ENCODE measurements at regions not wholly inside any gene's neighbourhood (a gene's known extent, or its start where the extent isn't known, plus 50 kb on each side); places are given as distances from the start of the nearest gene placed in this dataset.

- TF ChIP-seq, protein P1, sequence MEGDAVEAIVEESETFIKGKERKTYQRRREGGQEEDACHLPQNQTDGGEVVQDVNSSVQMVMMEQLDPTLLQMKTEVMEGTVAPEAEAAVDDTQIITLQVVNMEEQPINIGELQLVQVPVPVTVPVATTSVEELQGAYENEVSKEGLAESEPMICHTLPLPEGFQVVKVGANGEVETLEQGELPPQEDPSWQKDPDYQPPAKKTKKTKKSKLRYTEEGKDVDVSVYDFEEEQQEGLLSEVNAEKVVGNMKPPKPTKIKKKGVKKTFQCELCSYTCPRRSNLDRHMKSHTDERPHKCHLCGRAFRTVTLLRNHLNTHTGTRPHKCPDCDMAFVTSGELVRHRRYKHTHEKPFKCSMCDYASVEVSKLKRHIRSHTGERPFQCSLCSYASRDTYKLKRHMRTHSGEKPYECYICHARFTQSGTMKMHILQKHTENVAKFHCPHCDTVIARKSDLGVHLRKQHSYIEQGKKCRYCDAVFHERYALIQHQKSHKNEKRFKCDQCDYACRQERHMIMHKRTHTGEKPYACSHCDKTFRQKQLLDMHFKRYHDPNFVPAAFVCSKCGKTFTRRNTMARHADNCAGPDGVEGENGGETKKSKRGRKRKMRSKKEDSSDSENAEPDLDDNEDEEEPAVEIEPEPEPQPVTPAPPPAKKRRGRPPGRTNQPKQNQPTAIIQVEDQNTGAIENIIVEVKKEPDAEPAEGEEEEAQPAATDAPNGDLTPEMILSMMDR (IDR thresholded peaks at IDR 0.05; ENCODE audit: insufficient read depth, missing control alignments) = no peak
- DNase-seq (ENCODE audit: insufficient read length, low spot score) = no peak
- no peak for FAIRE-seq
These were observed 570.3 kb downstream of the EBF1 start for GRCh38 chr5:158529454-158529853.

GRCh38 chr5:158525663-158526062, 574.1 kb downstream of the EBF1 start:
- TF ChIP-seq, protein P1 (IDR thresholded peaks at IDR 0.05; ENCODE audit: insufficient read depth, missing control alignments) = no peak
- DNase-seq (ENCODE audit: insufficient read length, low spot score) (no peak), FAIRE-seq (no peak)

DNA sequence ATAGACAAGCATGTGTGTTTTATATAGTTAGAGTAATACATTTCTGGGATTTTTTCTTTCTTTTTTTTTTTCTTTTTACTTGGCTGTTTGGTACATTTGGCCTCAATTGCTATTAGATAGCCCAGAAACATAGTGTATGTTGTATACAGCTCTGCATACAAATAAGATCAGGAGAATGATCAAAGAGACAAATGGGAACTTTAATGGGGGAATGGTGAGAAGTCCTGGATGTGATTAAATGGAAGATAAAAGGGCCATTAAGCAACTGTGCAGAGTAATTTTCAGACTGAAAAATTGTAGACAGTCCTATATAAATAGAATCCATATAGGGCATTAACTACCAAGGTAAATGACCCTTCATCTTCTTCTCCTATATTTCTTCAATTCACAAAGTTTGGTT, 575.6 kb downstream of the EBF1 start:
- no peak for FAIRE-seq
- TF ChIP-seq, protein P1 (IDR thresholded peaks at IDR 0.05; ENCODE audit: insufficient read depth, missing control alignments) = no peak
- DNase-seq (ENCODE audit: insufficient read length, low spot score) = no peak

- TF ChIP-seq, protein P1 (IDR thresholded peaks at IDR 0.05; ENCODE audit: insufficient read depth, missing control alignments) = no peak
- DNase-seq (ENCODE audit: insufficient read length, low spot score) (no peak), FAIRE-seq (no peak)
These were observed 576.9 kb downstream of the EBF1 start for GRCh38 chr5:158522776-158523175.

DNA sequence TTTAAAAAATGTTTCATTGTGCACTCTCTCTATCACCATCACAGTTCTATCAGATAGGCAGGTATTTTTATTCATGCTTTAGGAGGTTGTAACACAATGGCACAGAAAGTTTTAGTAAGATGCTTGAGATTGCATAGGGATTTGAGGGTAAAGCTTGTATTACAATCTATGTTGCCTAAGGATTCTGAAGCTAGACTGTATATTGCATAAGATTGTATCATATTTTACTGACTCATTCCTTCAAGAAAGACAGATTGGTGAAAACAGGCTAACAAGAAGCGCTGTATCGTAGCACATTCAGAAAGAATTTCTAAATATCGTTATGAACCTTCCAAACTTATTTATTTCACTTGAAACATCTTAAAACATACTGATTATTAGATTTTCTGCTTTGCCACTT, 577.7 kb downstream of the EBF1 start:
- TF ChIP-seq, protein P1 (IDR thresholded peaks at IDR 0.05; ENCODE audit: insufficient read depth, missing control alignments) = no peak
- FAIRE-seq = no peak

DNA sequence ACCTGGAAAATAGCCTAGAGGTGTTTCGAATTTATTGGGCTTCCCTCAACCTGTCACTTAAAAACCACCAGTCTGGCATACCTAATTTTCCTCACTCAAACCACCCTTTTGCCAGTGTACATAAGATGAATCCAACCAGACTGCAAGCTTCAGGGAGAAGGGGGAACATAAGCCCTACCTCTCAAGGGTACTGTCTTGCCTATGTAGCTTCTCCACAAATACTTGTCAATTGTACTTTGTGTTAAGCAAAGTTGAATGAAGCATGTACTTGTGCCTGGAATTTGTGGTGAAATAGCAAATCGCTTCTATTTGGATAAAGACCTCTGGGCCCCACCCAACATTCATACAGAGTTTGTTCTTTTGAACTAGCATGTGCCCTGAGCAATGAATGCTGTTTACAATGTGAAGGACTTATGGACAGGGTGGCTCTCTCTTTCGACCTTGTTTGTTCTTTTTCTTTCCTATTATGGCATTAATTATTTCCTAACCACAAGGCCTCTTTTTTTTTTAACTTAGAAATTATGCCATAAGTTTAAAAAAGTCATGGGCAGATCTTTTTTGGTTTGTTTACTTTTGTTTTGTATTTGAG, 580.2 kb downstream of the EBF1 start:
- TF ChIP-seq, protein P1 (IDR thresholded peaks at IDR 0.05; ENCODE audit: insufficient read depth, missing control alignments) = no peak
- DNase-seq (ENCODE audit: insufficient read length, low spot score) (no peak), FAIRE-seq (no peak)

More for the DNA sequence above, 577.7 kb downstream of the EBF1 start:
- DNase-seq (ENCODE audit: insufficient read length, low spot score) = no peak

DNA sequence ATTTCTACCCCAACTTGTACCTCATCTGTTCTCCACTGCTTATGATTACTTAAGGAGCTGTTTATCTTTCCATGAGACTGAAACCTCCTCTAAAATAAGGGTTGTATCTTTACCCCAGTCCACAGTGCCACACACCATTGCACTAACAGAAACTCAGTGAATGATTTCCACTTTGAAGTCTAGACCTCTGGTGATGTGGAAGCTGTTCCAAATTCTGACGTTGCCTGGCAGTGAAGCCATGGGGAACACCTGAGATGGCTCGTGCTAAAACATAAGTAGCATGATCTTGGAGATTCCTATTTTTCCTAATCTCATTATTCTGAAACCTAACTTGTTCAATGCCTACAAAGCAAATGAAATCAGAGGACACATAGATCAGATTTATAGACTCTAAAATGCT, 583.2 kb downstream of the EBF1 start:
- no peak for DNase-seq (ENCODE audit: insufficient read length, low spot score)
- FAIRE-seq = no peak
- TF ChIP-seq, protein P1 (IDR thresholded peaks at IDR 0.05; ENCODE audit: insufficient read depth, missing control alignments) = no peak

All from D721Med (cell line).